H9 (cell line): ENCODE measurements at regions not wholly inside any gene's neighbourhood (a gene's known extent, or its start where the extent isn't known, plus 50 kb on each side); places are given as distances from the start of the nearest gene placed in this dataset.

Experiments
- DNase-seq: peaks from one replicate; pipeline ENCODE4 v3.0.0-alpha.2; 2017
- H2AFZ ChIP-seq: one replicate; pipeline ENCODE4 v1.6.1; 2013; ENCODE audit warnings: mild to moderate bottlenecking, low read length, control low read depth, moderate library complexity
- H2AK5ac ChIP-seq: 2 replicates; pipeline ENCODE4 v1.6.1; 2013; ENCODE audit warnings: low read length, control low read depth, mixed read lengths; ENCODE audit not compliant: insufficient read length
- H2BK120ac ChIP-seq: one replicate; pipeline ENCODE4 v1.6.1; 2013; ENCODE audit warnings: low read depth, mild to moderate bottlenecking, low read length, control low read depth, inconsistent platforms; ENCODE audit not compliant: poor library complexity, severe bottlenecking
- H2BK12ac ChIP-seq: 2 replicates; pipeline ENCODE4 v1.6.1; 2013; ENCODE audit warnings: low read length, control low read depth, mixed read lengths, low read depth; ENCODE audit not compliant: insufficient read length
- H2BK15ac ChIP-seq: 2 replicates; pipeline ENCODE4 v1.6.1; 2013; ENCODE audit warnings: low read depth, low read length, control low read depth
- H2BK20ac ChIP-seq: one replicate; pipeline ENCODE4 v1.6.1; 2013; ENCODE audit warnings: low read depth, mild to moderate bottlenecking, low read length, control low read depth, inconsistent platforms; ENCODE audit not compliant: poor library complexity, severe bottlenecking
- H2BK5ac ChIP-seq: 2 replicates; pipeline ENCODE4 v1.6.1; 2013; ENCODE audit warnings: low read length, control low read depth, mixed read lengths; ENCODE audit not compliant: insufficient read length
- H3K14ac ChIP-seq: 2 replicates; pipeline ENCODE4 v1.6.1; 2013; ENCODE audit warnings: low read length, control low read depth; ENCODE audit not compliant: insufficient read depth
- H3K18ac ChIP-seq: 2 replicates; pipeline ENCODE4 v1.6.1; 2013; ENCODE audit warnings: low read depth, mild to moderate bottlenecking, mixed read lengths, low read length, control low read depth; ENCODE audit not compliant: insufficient read length
- H3K23ac ChIP-seq: 2 replicates; pipeline ENCODE4 v1.6.1; 2013; ENCODE audit warnings: low read length, control low read depth, mixed read lengths, low read depth; ENCODE audit not compliant: insufficient read length
- H3K23me2 ChIP-seq: 2 replicates; pipeline ENCODE4 v1.6.1; 2013; ENCODE audit warnings: low read depth, mild to moderate bottlenecking, mixed read lengths, low read length, control low read depth; ENCODE audit not compliant: insufficient read length, poor library complexity, severe bottlenecking
- H3K27ac ChIP-seq: 2 replicates; pipeline ENCODE4 v1.5.1; 2013; ENCODE audit warnings: low read length, control low read depth, mixed read lengths, low read depth; ENCODE audit not compliant: insufficient read length
- H3K27me3 ChIP-seq: 2 replicates; pipeline ENCODE4 v1.6.1; 2013; ENCODE audit warnings: low read length, control low read depth, inconsistent platforms; ENCODE audit not compliant: insufficient read depth
- H3K4ac ChIP-seq: 2 replicates; pipeline ENCODE4 v1.6.1; 2013; ENCODE audit warnings: low read depth, mild to moderate bottlenecking, control low read depth, inconsistent platforms, low read length, moderate library complexity
- H3K4me1 ChIP-seq: 2 replicates; pipeline ENCODE4 v1.6.1; 2013; ENCODE audit warnings: low read length, control low read depth, inconsistent platforms; ENCODE audit not compliant: insufficient read depth
- H3K4me2 ChIP-seq: 2 replicates; pipeline ENCODE4 v1.6.1; 2013; ENCODE audit warnings: low read length, control low read depth, mixed read lengths; ENCODE audit not compliant: insufficient read length, insufficient read depth
- H3K56ac ChIP-seq: 2 replicates; pipeline ENCODE4 v1.6.1; 2013; ENCODE audit warnings: low read depth, mild to moderate bottlenecking, mixed read lengths, low read length, control low read depth; ENCODE audit not compliant: insufficient read length
- H3K79me1 ChIP-seq: 2 replicates; pipeline ENCODE4 v1.6.1; 2013; ENCODE audit warnings: low read depth, mild to moderate bottlenecking, moderate library complexity, low read length, control low read depth, inconsistent platforms; ENCODE audit not compliant: insufficient read depth, poor library complexity, severe bottlenecking
- H3K79me2 ChIP-seq: 2 replicates; pipeline ENCODE4 v1.6.1; 2013; ENCODE audit warnings: low read length, control low read depth, inconsistent platforms; ENCODE audit not compliant: insufficient read depth
- H3K9ac ChIP-seq: 2 replicates; pipeline ENCODE4 v1.6.1; 2013; ENCODE audit warnings: low read length, control low read depth, mixed read lengths; ENCODE audit not compliant: insufficient read length; ENCODE audit errors: extremely low read depth
- H3K9me3 ChIP-seq: one replicate; pipeline ENCODE4 v1.6.1; 2013; ENCODE audit warnings: low read depth, low read length, inconsistent platforms; ENCODE audit not compliant: control insufficient read depth
- H3T11ph ChIP-seq: one replicate; pipeline ENCODE4 v1.6.1; 2013; ENCODE audit warnings: mild to moderate bottlenecking, low read length, control low read depth, inconsistent platforms
- H4K20me1 ChIP-seq: one replicate; pipeline ENCODE4 v1.6.1; 2013; ENCODE audit not compliant: control insufficient read depth, insufficient read length, insufficient read depth
- H4K5ac ChIP-seq: 2 replicates; pipeline ENCODE4 v1.6.1; 2013; ENCODE audit warnings: low read depth, mild to moderate bottlenecking, mixed read lengths, low read length, control low read depth; ENCODE audit not compliant: insufficient read length
- H4K8ac ChIP-seq: replicated peaks from 2 replicates; pipeline ENCODE4 v1.6.1; 2013; ENCODE audit warnings: low read length, control low read depth, mixed read lengths, low read depth; ENCODE audit not compliant: insufficient read length
- H4K91ac ChIP-seq: 2 replicates; pipeline ENCODE4 v1.6.1; 2013; ENCODE audit warnings: low read depth, mild to moderate bottlenecking, moderate library complexity, mixed read lengths, low read length, control low read depth; ENCODE audit not compliant: insufficient read length
- H3K27ac Mint-ChIP-seq, 3 experiments: 2 replicates in 2 of 3; 3 replicates in 1 of 3; pipeline ENCODE4 v1.8.0; 2020 to 2021; ENCODE audit warnings: mixed read lengths in 3 of 3, mild to moderate bottlenecking in 1 of 3, moderate library complexity in 1 of 3
- H3K27me3 Mint-ChIP-seq: 2 replicates; pipeline ENCODE4 v1.8.0; 2021; ENCODE audit warnings: low read depth, mild to moderate bottlenecking, moderate library complexity, mixed read lengths
- H3K36me3 Mint-ChIP-seq, 3 experiments: 2 replicates in 2 of 3; 3 replicates in 1 of 3; pipeline ENCODE4 v1.8.0; 2020 to 2021; ENCODE audit warnings: low read depth in 3 of 3, mixed read lengths in 3 of 3; ENCODE audit not compliant: insufficient read depth in 1 of 3
- H3K4me1 Mint-ChIP-seq, 2 experiments: 2 replicates each; pipeline ENCODE4 v1.8.0; 2020; ENCODE audit warnings: mixed read lengths in 2 of 2
- H3K4me3 Mint-ChIP-seq, 2 experiments: 2 replicates in 1 of 2; 3 replicates in 1 of 2; pipeline ENCODE4 v1.8.0; 2020 to 2021; ENCODE audit warnings: mild to moderate bottlenecking in 2 of 2, mixed read lengths in 2 of 2, moderate library complexity in 1 of 2
- H3K9me3 Mint-ChIP-seq, 2 experiments: 2 replicates in 1 of 2; 3 replicates in 1 of 2; pipeline ENCODE4 v1.8.0; 2020; ENCODE audit warnings: mild to moderate bottlenecking in 2 of 2, mixed read lengths in 2 of 2, moderate library complexity in 1 of 2
- CTCF ChIP-seq: fragments of 200-600 bp; sonication (generic); conservative IDR thresholded peaks from 3 replicates; pipeline ENCODE4 v1.8.0; 2021; ENCODE audit warnings: antibody characterized with exemption, mild to moderate bottlenecking
- WGBS: extraction: QIAGEN DNeasy Blood & Tissue Kit; methylation state at CpG from one replicate; pipeline ENCODE4 v1.1.7; 2013; ENCODE audit warnings: missing lambda C conversion rate, low lambda C conversion rate, mixed read lengths; ENCODE audit not compliant: insufficient read length; ENCODE audit errors: extremely low coverage; 5-methylcytosine and 5-hydroxymethylcytosine counted together

- TF ChIP-seq CTCF = no peak
- no peak overlapping the region for H4K8ac ChIP-seq
- DNase-seq = no peak
- H2BK20ac ChIP-seq = no peak overlapping the region
- Mint-ChIP-seq H3K4me1 (peaks cover 4 to 8% of the 10 kb centered on the region in 2 experiments; a peak in 3 of 4 replicates), H3K27me3 (no peaks in the 10 kb centered on the region), H3K36me3 (no peaks in the 10 kb centered on the region), H3K4me3 (no peak overlapping the region), H3K9me3 (no peaks in the 10 kb centered on the region), H3K27ac (peak overlapping the region in 2 of 3 experiments; percentile 12 to 43; a peak in 1 of 7 replicates)
- H3K27ac ChIP-seq = no peak overlapping the region
- H3K56ac ChIP-seq = no peak overlapping the region
- H3T11ph ChIP-seq = no peak overlapping the region
- H2BK15ac ChIP-seq = no peak overlapping the region
- WGBS = no CpG with 5 or more reads among the region's 2 CpGs
- no peaks in the 10 kb centered on the region for H3K23me2 ChIP-seq
- no peak overlapping the region for H2AK5ac ChIP-seq
- H2BK120ac ChIP-seq = no peak overlapping the region
- no peak overlapping the region for H3K14ac ChIP-seq
- no peak overlapping the region for H2BK12ac ChIP-seq
- H3K4me1 ChIP-seq = no peaks in the 10 kb centered on the region
- no peak overlapping the region for H3K4ac ChIP-seq
- no peaks in the 10 kb centered on the region for H4K20me1 ChIP-seq
- H3K18ac ChIP-seq = no peak overlapping the region
- H4K5ac ChIP-seq = no peak overlapping the region
- H3K23ac ChIP-seq = no peak overlapping the region
- H3K27me3 ChIP-seq = no peaks in the 10 kb centered on the region
- H3K9ac ChIP-seq = no peak overlapping the region
- no peaks in the 10 kb centered on the region for H3K79me1 ChIP-seq
- no peak overlapping the region for H3K4me2 ChIP-seq
- no peaks in the 10 kb centered on the region for H3K79me2 ChIP-seq
- no peak overlapping the region for H2AFZ ChIP-seq
- no peak overlapping the region for H4K91ac ChIP-seq
- H2BK5ac ChIP-seq = no peak overlapping the region
- H3K9me3 ChIP-seq = no peaks in the 10 kb centered on the region
Measured at GRCh38 chr5:58077966-58078365, 381.9 kb downstream of the PLK2 start.
